ENCODE measurements at regions not wholly inside any gene's neighbourhood (a gene's known extent, or its start where the extent isn't known, plus 50 kb on each side); places are given as distances from the start of the nearest gene placed in this dataset.

GRCh38 chr2:6310256-6311215 lies 555.2 kb downstream of the CMPK2 start:
- no peak for TF ChIP-seq CTCF (IDR thresholded peaks at IDR 0.05; ENCODE audit: low read depth, low read length)
- TF ChIP-seq POLR2A (IDR thresholded peaks at IDR 0.05; ENCODE audit: extremely low read depth, insufficient read length): no peak
